Fibroblast of villous mesenchyme (primary cell): ENCODE measurements at regions not wholly inside any gene's neighbourhood (a gene's known extent, or its start where the extent isn't known, plus 50 kb on each side); places are given as distances from the start of the nearest gene placed in this dataset.

Experiments
- DNase-seq: peaks from one replicate; pipeline ENCODE4 v3.0.0-alpha.2; 2010; ENCODE audit warnings: low read depth
- H3K4me3 ChIP-seq: 2 replicates; pipeline ENCODE4 v1.5.1; 2011; ENCODE audit warnings: low read depth, mild to moderate bottlenecking, low read length
- TF ChIP-seq, protein P1 (sequence below): IDR thresholded peaks from 2 replicates; pipeline ENCODE4 v1.5.1; 2012; ENCODE audit warnings: low read depth, mild to moderate bottlenecking, low read length; ENCODE audit not compliant: insufficient read depth

DNA sequence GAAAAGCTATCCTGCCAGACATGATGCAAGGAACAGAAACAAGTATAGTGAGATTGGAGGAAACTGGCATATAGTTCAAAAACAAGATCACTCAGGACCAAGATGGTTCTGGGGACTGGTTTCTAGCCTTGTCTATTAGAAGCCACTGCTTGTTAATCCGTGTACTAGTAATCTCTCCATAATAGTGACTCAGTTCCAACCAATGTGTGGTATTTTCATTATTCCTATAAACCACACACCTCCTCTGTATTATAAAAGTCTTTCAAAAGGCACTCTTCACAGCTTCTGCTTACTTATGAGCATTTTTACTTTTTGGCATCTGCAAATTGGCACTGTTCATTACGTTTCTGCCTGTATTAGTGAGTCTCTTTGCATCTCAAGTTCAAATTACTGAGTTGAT is 140.3 kb downstream of the SLC6A15 start:
- DNase-seq = no peak
- TF ChIP-seq, protein P1, sequence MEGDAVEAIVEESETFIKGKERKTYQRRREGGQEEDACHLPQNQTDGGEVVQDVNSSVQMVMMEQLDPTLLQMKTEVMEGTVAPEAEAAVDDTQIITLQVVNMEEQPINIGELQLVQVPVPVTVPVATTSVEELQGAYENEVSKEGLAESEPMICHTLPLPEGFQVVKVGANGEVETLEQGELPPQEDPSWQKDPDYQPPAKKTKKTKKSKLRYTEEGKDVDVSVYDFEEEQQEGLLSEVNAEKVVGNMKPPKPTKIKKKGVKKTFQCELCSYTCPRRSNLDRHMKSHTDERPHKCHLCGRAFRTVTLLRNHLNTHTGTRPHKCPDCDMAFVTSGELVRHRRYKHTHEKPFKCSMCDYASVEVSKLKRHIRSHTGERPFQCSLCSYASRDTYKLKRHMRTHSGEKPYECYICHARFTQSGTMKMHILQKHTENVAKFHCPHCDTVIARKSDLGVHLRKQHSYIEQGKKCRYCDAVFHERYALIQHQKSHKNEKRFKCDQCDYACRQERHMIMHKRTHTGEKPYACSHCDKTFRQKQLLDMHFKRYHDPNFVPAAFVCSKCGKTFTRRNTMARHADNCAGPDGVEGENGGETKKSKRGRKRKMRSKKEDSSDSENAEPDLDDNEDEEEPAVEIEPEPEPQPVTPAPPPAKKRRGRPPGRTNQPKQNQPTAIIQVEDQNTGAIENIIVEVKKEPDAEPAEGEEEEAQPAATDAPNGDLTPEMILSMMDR = no peak
- H3K4me3 ChIP-seq = no peak overlapping the region

DNA sequence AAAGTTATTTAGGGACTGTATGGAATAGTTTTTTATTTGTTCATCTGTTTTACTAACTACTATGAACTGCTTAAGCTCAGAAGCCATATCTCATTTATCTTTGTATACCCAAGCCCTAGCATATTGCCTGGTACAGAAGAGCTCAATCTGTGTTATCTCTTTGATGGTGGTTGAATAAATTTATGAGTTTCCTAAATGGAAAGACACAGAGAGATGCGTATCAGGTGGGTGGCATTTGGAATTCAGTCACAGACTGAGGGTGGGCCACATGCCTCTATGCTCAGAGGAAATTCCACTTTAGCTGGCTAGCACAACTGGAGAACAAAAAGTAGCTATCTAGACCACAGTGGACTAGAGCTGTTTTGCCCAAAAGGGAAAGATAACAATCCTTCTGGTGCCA is 145.5 kb downstream of the SLC6A15 start:
- H3K4me3 ChIP-seq = no peak overlapping the region
- no peak for DNase-seq
- TF ChIP-seq, protein P1 = no peak

DNA sequence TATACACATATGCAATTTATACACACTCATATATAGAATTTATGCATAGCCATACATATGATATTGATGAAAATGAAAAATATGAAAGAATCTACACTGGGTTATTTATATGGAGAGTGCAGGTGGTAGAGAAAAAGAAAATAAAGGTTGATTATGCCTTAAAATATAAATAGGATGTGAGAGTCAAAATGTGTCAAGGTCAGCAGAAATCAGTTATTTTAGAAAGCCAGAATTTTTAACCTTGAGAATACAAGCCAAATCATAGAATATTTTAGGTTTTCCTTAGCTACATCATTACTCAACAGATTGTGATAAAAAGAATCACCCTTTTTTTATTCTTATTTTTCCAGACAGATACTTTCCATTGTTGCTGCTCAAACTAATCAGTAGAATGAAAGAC is 146.2 kb downstream of the SLC6A15 start:
- no peak overlapping the region for H3K4me3 ChIP-seq
- no peak for DNase-seq

DNA sequence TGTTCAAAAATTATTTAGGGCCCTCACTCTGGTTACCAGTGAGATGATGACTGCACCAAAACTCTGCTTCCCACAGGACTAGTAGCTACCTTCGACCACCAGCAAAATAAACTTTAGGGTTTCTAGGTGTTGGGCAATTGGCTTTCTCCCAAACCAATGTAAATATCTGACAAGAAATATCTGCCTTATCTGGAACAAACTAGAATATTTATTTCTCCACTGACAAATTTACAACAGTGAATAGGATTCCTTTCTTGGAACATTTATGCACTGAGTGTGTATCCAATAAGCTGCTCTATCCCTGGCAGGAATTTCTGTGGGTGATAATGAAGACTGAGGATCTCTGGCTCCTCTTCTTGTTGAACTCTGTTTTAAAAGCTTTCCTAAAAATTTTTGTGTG is 148.6 kb downstream of the SLC6A15 start:
- TF ChIP-seq, protein P1 = no peak
- DNase-seq = no peak
- no peak overlapping the region for H3K4me3 ChIP-seq

More for the DNA sequence above, 146.2 kb downstream of the SLC6A15 start:
- TF ChIP-seq, protein P1 = no peak

DNA sequence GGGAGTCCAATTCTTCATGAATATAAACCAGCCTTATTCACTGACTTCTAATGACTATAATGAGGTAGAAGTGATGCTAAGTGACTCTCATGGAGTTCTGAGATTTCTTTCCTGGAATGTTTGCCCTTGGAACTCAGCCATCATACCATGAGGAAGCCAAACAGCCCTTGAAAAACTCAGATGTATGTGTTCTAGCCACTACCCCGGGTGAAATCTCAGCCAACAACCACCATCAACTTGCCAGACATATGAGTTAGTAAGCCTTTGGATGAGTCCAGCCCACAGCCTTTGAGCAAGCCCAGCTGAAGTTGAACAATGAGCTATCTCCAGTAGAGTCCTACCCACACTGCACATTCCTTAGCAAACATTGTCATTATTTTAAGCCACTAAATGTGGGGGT is 149.5 kb downstream of the SLC6A15 start:
- H3K4me3 ChIP-seq = no peak overlapping the region
- no peak for DNase-seq
- TF ChIP-seq, protein P1 = no peak

DNA sequence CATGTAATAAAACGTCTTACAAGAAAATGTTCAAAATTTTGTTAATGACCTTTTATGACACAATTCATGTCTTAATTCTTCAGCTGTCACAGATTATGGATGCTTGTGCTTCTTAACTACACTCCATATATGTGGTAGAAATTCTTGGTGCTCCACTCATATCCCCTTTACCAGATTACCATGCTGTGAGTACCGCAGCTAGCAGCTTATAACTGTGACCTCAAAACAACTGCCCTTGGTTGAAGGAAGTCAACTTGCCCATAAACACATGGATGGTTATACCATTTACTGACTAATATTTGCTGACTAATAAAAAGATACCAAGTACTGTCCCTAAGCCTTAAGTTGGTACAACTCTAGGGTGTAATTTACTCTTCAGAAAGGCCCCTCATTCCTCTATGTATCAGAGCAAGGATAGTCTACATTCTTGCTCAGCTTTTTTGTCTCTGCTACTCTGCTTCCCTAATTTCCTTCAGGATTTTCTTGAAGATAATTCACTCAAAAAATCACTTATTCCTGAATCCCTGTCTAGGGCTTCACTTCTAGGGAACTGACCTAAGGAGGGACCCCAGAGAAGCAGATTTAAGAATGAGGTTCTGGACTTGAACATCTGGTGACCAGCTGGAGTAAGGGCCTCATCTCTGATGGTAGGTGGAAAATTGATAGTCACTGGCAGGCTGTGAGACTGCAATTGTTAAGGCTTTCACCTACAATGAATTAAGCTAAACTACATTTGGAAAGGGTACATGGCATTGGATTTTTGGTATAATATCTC is 152.3 kb downstream of the SLC6A15 start:
- DNase-seq = peak; percentile 20
- TF ChIP-seq, protein P1 = no peak
- no peak overlapping the region for H3K4me3 ChIP-seq

DNA sequence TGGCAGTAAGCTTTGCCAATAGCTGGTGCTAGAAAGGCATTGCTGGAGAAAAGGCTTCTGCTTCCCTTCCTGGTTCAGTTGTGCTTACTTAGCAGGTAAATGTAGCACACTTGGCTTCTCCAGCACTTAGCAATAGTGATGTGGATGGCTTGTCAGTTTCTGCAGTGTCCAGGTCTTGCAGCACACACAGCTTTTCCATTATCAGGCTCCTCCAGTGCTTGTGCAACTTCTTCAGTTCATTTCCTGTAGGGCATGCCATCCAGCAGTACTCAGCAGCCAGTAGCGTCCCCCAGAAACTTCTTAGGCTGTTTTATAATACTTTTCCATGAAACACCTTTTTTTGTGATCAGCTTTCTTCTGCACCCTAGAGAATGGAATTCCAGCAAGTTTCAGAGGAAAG is 154.6 kb downstream of the SLC6A15 start:
- DNase-seq = peak; percentile 24
- no peak overlapping the region for H3K4me3 ChIP-seq
- TF ChIP-seq, protein P1 = no peak
